ENCODE measurements at regions not wholly inside any gene's neighbourhood (a gene's known extent, or its start where the extent isn't known, plus 50 kb on each side); places are given as distances from the start of the nearest gene placed in this dataset.

- TF ChIP-seq REST (IDR thresholded peaks at IDR 0.05; ENCODE audit: unreplicated experiment) = no peak
- peak; percentile 12 to 31; a peak in 2 of 4 replicates for TF ChIP-seq CTCF (conservative IDR thresholded peaks at IDR 0.05; ENCODE audit: low read depth in 2 of 2)
Observed at GRCh38 chr7:46493196-46493595, 572.1 kb upstream of the IGFBP3 start.
